ENCODE measurements at regions not wholly inside any gene's neighbourhood (a gene's known extent, or its start where the extent isn't known, plus 50 kb on each side); places are given as distances from the start of the nearest gene placed in this dataset.

- DNase-seq = no peak
Measured at GRCh38 chr1:14345946-14346550, 252.4 kb upstream of the KAZN start.

DNA sequence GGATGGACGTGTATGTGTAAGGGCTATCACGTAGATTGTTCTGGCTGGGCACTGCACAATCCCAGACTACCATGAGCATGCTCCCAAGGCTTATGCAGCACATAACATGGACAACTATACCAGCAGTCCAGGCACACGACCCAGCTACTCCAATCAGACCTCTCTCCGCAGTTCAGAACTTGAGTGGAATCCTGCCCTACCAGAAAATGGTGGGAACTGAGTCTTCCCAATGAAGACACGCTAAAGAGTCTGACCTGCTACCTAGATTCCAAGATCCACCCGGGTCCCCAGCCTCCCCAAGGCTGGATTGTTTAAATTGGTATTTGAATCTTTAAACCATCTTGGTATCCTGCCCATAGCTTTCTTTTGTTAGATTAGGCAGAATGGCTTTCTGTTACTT, 251.3 kb upstream of the KAZN start:
- no peak for DNase-seq

DNA sequence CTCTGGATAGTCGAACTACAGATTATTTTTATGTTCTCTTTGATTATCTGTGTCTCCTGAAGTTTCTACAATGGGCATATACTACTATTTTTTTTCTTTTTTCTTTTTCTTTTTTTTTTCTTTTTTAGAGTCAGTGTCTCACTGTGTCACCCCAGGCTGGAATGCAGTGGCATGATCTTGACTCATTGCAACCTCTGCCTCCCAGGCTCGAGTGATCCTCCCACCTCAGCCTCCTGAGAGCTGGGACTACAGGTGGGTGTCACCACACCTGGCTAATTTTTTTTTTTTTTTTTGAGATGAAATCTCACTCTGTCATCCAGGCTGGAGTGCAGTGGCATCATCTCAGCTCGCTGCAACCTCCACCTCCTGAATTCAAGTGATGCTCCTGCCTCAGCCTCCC, 250.7 kb upstream of the KAZN start:
- no peak for DNase-seq

DNA sequence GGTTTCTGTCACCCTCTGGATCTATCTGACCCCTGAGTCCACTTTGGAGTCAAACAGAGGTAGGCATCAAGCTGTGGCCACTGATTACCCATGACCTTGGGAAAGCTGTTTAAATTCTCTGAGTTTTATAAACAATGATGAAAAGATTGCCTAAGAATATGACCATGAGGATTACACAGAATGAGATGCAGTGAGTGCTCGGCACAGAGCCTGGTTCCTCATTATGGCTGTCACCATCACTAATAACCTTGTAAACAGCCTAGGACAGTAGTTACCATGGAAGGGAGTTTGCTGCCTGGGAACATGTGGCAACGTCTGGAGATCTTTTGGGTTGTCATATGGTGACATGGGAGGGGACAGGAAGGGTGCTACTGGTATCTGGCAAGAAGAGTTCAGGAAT, 248.3 kb upstream of the KAZN start:
- no peak for DNase-seq

GRCh38 chr1:14352897-14353296, 245.6 kb upstream of the KAZN start:
- DNase-seq = no peak

GRCh38 chr1:14361005-14361404, 237.5 kb upstream of the KAZN start:
- DNase-seq = peak in 2 of 3 donors; percentile 40 to 61

GRCh38 chr1:14362331-14362730, 236.2 kb upstream of the KAZN start:
- DNase-seq = no peak

DNA sequence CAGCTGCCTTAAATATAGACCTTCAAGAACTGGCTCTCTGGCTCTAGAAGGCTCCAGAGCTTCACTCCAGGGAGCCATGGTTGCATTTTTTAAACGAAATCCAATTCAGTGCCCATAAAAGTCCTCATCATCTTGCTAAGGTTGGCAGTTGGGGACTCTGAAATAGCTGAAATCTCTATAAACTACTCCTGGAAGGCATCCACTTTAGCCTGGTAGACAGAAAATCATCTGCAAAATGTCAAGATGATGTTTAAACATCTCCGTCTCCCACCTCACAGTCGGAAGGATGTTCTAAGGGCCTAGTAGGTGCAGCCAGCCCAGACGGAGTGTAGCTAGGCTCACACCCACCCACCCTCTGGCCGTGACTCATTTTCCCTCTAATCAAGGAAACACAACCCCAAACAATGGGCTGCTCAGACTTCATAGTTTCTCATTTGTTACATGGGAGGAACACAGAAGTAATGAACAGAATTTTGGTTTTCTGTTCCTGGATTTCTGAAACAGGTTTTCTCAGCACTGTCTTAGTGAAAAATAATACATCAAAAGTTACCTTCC, 235.4 kb upstream of the KAZN start:
- DNase-seq = no peak

DNA sequence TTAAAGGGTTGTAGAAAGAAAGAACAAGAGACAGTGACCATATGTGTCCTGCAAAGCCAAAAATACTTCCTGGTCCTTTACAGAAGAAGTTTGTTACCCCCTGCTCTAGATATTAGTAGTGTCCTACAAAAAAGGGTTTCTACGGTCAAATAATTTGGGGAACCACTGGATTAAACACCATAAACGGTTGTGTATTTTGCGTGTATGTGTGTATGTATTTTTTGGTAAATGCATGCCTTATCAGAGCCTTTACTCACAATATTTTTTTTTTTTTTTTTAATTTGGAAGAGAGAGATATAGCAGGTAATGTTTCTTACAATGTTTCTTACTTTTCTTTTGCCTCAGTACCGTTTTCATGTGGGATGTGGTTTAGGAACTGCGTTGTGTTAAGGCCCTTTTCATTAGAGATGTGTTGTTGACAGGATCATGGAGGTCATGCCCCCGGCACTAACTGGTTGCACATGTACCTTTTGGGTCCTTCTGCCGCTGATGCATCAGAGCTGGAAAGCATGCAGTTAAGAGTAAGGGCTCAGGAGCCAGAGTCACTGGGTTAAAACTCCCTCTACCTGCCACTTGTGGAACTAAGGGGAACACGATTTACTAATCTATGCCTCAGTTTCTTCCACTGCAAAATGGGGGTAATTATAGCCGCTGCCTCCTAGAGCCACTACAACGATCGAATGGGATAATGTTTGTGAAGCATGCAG, 234.6 kb upstream of the KAZN start:
- no peak for DNase-seq

- peak; percentile 33 to 90 (median 81) for DNase-seq
Measured at GRCh38 chr1:14365301-14365988, 233.0 kb upstream of the KAZN start.

GRCh38 chr1:14366091-14367018, 232.1 kb upstream of the KAZN start:
- peak; percentile 65 to 91 (median 83) for DNase-seq

DNA sequence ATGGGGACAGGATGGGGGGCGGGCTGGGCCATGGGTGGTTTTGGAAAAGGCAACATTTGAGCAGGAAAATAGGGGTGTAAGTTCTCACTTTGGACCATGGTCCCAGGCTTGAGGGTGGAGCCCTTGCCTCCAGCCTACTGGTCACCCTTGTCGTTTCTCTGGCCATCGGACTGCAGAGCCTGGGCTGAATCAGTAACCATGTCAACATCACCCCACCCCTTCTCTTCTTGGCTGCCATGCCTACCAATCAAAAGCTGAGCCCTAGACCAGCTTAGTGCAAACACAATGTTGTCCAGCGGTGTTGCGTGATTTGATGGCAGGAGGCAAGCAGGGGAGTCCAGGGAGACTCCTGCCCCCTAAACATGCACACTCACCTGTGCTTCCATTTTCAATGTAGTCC, 231.0 kb upstream of the KAZN start:
- no peak for DNase-seq

GRCh38 chr1:14369526-14370213, 228.8 kb upstream of the KAZN start:
- DNase-seq = peak in 1 of 3 donors; percentile 11

- DNase-seq = peak in 2 of 3 donors; percentile 30 to 34
Measured at GRCh38 chr1:14371771-14372497, 226.6 kb upstream of the KAZN start.

DNA sequence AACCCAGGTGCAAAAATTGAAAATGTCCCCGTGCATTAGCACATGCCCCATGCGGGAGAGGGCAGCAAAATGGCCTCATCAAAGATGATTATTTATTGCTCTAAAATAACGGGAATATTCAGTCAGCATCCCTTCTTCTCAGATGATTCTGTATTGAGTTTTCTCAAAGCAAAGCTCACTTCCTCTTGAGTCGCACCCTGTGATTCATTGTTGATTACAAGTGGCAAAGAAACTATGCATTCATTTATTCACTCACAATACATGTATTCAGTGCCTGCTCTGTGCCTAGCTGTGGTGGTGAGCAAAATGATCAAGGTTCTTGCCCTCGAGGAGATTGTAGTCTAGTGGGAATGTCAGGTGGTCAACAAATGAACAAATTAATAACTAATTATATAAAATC, 226.0 kb upstream of the KAZN start:
- DNase-seq = no peak

DNA sequence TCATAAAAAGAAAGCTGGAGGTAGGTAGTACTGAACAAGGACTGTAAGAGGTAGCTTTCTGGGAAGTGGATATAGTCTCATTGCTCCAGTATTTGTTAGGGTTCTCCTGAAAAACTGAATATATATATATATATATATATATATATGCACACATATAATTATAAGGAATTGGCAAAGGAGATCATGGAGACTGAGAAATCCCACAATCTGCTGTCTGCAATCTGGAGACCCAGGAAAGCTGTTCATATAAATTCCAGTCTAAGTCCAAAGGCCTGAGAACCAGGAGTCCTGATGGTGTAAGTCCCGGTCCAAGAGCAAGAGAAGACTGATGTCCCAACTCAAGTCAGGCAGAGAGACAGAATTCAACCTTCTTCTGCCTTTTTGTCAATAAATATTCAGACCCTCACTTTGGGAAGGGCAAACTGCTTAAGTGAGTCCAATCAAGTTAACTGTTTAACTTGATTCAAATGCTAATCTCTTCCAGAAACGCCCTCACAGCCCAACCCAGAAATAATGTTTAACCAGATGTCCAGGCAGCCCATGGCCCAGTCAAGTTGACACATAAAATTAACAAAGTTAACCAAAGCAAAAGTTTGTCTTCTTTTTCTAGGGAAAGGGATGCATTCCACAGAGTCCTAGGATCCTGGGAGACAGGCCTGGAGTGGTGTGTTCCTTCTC, 225.3 kb upstream of the KAZN start:
- no peak for DNase-seq

DNA sequence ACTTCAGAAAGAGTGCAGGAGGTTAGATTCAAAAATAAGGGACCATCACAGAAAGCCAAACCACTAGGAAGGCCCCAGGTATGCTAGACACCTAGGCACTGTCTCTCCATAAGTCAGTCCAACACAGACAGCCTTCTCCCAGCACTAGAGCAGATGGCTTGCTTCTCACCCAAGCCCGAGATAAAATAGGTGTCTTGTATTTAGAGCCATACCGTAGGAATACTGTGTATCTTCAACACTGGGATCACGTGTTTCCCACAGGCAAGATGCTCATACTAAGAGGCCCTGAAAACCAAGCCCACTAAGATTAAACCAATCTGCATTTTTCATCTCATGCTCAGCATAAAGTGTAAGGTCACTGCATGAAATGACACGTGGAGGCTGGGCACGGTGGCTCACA, 223.3 kb upstream of the KAZN start:
- no peak for DNase-seq

DNA sequence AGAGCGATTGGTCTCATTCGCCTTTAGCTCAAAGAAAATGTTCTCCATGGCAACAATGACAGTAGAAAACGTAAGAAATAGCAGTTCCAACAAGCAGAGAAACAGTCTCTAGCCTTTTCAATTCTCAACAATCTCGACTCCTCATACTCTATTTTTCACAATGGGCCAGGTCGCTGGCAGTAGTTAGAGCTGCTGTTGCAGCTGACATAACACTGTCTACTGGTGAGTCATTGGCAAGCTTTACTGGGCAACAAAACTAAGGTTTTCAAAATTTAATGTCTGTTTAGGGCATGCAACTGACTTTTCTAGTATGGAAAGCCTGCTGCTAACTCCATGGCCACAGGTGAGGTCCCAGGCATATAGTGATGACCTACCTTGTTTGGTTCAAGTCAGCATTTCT, 221.1 kb upstream of the KAZN start:
- no peak for DNase-seq

DNA sequence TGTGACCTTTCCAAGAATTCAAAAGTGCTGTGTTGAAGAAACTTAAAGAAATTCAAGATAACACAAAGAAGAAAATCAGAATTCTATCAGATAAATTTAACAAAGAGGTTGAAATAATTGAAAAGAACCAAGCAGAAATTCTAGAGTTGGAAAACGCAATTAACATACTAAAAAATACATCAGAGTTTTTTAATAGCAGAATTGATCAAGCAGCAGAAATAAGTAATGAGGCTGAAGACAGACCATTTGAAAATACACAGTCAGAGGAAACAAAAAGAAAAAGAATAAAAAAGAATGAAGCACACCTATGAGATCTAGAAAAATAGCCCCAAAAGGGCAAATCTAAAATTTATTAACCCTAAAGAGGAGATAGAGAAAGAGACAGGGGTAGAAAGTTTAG, 218.1 kb upstream of the KAZN start:
- DNase-seq = no peak

GRCh38 chr1:14390816-14391215, 207.7 kb upstream of the KAZN start:
- no peak for DNase-seq
